ENCODE measurements at regions not wholly inside any gene's neighbourhood (a gene's known extent, or its start where the extent isn't known, plus 50 kb on each side); places are given as distances from the start of the nearest gene placed in this dataset.

DNA sequence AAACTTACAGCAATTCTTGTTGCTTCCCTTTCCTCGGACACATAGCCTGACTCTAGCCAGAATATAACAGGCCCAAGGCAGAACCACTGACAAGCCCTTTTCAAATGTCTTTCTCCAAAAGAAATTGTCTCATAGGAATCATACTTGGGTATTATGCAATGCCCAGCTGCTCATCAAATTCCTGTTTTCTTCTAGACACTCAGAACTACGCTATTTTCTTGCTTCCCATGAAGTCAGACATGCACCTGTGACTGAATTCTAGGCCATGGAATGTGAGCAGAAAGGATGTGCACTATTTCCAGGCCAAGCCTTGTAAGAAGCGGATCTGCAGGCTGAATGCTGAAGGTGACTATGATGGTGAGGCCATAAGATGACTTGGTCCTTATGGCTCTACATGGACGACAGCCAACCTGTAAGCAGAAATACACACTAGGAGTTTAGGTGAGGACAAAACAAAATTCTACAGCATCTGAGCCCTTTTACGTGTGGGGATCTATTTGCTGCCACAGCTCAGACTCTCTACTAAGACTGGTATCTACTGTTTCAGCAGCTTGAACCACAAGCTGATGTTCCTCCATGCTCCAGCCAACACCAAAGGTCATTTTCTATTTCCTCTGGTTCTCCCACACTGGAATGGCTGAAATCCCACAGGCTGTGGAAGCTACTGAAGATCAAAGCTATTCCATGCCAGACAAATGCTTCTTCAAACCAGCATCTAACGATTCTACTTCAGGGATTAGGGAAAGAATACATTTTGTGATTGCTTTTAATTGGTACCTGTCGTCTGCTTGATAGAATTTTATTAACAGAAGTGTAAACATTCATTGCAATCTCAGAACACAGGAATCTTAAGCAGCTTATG is 378.7 kb downstream of the RBM43 start:
- no peak for DNase-seq
- TF ChIP-seq POLR2A (IDR thresholded peaks at IDR 0.05) = no peak
- TF ChIP-seq, protein P1, sequence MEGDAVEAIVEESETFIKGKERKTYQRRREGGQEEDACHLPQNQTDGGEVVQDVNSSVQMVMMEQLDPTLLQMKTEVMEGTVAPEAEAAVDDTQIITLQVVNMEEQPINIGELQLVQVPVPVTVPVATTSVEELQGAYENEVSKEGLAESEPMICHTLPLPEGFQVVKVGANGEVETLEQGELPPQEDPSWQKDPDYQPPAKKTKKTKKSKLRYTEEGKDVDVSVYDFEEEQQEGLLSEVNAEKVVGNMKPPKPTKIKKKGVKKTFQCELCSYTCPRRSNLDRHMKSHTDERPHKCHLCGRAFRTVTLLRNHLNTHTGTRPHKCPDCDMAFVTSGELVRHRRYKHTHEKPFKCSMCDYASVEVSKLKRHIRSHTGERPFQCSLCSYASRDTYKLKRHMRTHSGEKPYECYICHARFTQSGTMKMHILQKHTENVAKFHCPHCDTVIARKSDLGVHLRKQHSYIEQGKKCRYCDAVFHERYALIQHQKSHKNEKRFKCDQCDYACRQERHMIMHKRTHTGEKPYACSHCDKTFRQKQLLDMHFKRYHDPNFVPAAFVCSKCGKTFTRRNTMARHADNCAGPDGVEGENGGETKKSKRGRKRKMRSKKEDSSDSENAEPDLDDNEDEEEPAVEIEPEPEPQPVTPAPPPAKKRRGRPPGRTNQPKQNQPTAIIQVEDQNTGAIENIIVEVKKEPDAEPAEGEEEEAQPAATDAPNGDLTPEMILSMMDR (IDR thresholded peaks at IDR 0.05) = no peak
- no peaks in the 10 kb centered on the region for H3K9me3 ChIP-seq
- no peaks in the 10 kb centered on the region for H3K4me1 ChIP-seq
- no peak overlapping the region for H3K4me3 ChIP-seq
- no peaks in the 10 kb centered on the region for H3K27me3 ChIP-seq
- H3K27ac ChIP-seq = no peak overlapping the region
- no peaks in the 10 kb centered on the region for H3K36me3 ChIP-seq
- intact Hi-C loops (cut with DNase I; ENCODE audit: low total_unique reads) = no loop called here

DNA sequence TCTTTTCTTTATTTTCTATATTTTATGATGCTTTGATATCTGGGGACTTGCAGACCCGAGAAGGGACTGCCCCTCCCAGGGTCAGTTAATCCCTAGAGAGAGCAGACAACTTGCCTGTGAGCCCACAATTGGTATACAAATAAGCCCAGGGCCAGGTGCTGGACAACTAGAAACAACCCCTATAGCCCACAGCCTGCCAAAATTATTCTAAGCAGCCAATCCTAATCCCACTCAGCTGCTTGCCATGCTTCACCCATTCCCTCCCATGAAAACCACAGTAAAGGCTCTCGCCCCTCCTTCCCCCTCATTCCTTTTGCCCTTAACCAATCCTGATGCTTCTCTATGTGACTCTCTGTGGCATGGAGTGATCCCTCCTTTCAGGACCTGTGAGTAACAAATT is 380.7 kb downstream of the RBM43 start:
- H3K4me1 ChIP-seq = no peaks in the 10 kb centered on the region
- no peak for DNase-seq
- no peaks in the 10 kb centered on the region for H3K27me3 ChIP-seq
- H3K27ac ChIP-seq = no peak overlapping the region
- no peak for TF ChIP-seq POLR2A (IDR thresholded peaks at IDR 0.05)
- intact Hi-C loops (cut with DNase I; ENCODE audit: low total_unique reads) = no loop called here
- H3K36me3 ChIP-seq = no peaks in the 10 kb centered on the region
- H3K4me3 ChIP-seq = no peak overlapping the region
- H3K9me3 ChIP-seq = no peaks in the 10 kb centered on the region

GRCh38 chr2:150878356-150878755 is 383.3 kb downstream of the RBM43 start:
- Histone ChIP-seq H3K9me3 (no peaks in the 10 kb centered on the region), H3K4me1 (no peaks in the 10 kb centered on the region), H3K27me3 (no peaks in the 10 kb centered on the region), H3K36me3 (no peaks in the 10 kb centered on the region), H3K27ac (no peak overlapping the region), H3K4me3 (no peak overlapping the region)
- intact Hi-C loops (cut with DNase I; ENCODE audit: low total_unique reads) = no loop called here
- no peak for TF ChIP-seq POLR2A (IDR thresholded peaks at IDR 0.05)
- TF ChIP-seq, protein P1 (IDR thresholded peaks at IDR 0.05) = no peak
- DNase-seq = no peak

DNA sequence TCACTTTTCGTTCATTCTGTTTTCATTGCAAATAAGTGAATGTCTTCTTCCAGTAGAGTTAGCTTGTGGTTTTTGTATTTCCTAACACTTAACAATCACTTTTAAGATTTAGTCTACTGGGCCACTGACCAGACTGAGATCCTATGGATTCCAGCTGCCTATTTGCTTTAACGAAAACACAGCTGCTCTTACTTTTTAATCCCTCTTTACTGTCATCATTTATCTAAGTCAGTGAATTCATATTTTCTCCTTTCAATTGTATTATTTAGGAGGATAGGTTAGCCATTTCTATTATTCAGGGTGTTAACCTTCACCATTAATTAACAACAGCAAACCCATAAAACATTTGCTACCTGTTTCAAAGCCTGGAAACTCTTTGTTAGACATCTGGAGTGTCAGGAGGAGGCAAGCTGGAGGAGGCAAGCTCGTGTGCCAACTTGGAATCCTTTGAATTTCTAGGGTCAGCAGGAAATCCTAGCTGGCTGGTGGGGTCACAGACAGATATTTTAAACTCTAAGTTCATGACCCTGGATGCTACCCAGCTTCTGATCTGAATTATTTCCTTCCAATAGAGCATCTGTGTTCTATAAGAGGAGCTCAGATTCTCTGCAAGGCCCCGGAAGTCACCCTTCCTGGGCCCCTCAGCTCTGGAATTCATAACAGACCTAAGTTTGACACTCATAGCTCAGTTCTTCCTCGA is 385.3 kb downstream of the RBM43 start:
- H3K27me3 ChIP-seq = no peaks in the 10 kb centered on the region
- no peak for DNase-seq
- H3K4me3 ChIP-seq = no peak overlapping the region
- no peaks in the 10 kb centered on the region for H3K36me3 ChIP-seq
- no peak overlapping the region for H3K27ac ChIP-seq
- no peaks in the 10 kb centered on the region for H3K4me1 ChIP-seq
- H3K9me3 ChIP-seq = no peaks in the 10 kb centered on the region
- intact Hi-C loops (cut with DNase I; ENCODE audit: low total_unique reads) = no loop called here
- TF ChIP-seq POLR2A (IDR thresholded peaks at IDR 0.05) = no peak
- TF ChIP-seq, protein P1 (IDR thresholded peaks at IDR 0.05) = no peak

GRCh38 chr2:150873396-150873772 is 385.9 kb upstream of the RND3 start:
- no peaks in the 10 kb centered on the region for H3K9me3 ChIP-seq
- intact Hi-C loops (cut with DNase I; ENCODE audit: low total_unique reads) = no loop called here
- no peak for DNase-seq
- H3K27ac ChIP-seq = no peak overlapping the region
- no peak overlapping the region for H3K4me3 ChIP-seq
- H3K36me3 ChIP-seq = no peaks in the 10 kb centered on the region
- H3K4me1 ChIP-seq = no peaks in the 10 kb centered on the region
- H3K27me3 ChIP-seq = no peaks in the 10 kb centered on the region
- TF ChIP-seq POLR2A (IDR thresholded peaks at IDR 0.05) = no peak
- TF ChIP-seq, protein P1 (IDR thresholded peaks at IDR 0.05) = no peak
